ENCODE measurements at regions not wholly inside any gene's neighbourhood (a gene's known extent, or its start where the extent isn't known, plus 50 kb on each side); places are given as distances from the start of the nearest gene placed in this dataset.
A peak's percentile ranks its signal among the peaks of the same experiment; 100 is the strongest.
"Not testable (repeated sequence)": the region's sequence is repeated elsewhere in the genome, so short reads cannot be mapped to it uniquely, and the experiment has no call there.

GRCh38 chr4:77353724-77354315 is 196.8 kb downstream of the CCNG2 start:
- H3K27ac ChIP-seq; DNase-seq; intact Hi-C loops (cut with DNase I; ENCODE audit: low total_unique reads); H3K9me3 ChIP-seq; H3K4me3 ChIP-seq; H3K36me3 ChIP-seq; H3K27me3 ChIP-seq (replicated peaks in 1 of 7); H3K4me1 ChIP-seq: not testable (repeated sequence)
- TF ChIP-seq CTCF (IDR thresholded peaks at IDR 0.05 in 8 of 11, conservative IDR thresholded peaks at IDR 0.05 in 3 of 11) = peak in 1 of 11 experiments; percentile 15
- 72 to 76% (median 73%) methylated on average over 4 of the region's 5 CpGs for WGBS, 5 donors

DNA sequence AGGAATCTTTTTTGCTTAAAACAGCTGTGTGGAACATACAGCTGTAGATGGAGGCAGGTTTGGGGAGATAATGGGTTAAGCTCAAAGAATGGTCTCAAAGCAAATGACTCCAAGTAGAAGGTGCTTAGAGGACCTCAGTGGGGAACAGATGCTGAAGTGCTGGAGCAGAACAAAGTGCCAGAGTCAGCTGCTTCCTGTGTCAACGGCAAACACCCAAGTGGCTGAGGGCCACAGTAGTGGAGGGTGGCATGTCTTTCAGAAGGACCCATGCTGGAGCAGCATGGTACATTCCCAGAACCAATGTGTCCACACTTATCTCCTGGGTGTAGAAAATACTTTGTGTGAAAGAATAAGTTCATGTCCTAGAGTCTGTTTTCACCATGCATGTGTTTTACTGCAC is 197.5 kb downstream of the CCNG2 start:
- intact Hi-C loops (cut with DNase I; ENCODE audit: low total_unique reads) = no loop called here
- no peak for DNase-seq
- TF ChIP-seq POLR2AphosphoS5 (IDR thresholded peaks at IDR 0.05) (no peak), CTCF (IDR thresholded peaks at IDR 0.05 in 8 of 11, conservative IDR thresholded peaks at IDR 0.05 in 3 of 11) (no peak), POLR2A (IDR thresholded peaks at IDR 0.05) (no peak)
- Histone ChIP-seq H3K9me3 (no peaks in the 10 kb centered on the region), H3K27me3 (replicated peaks in 1 of 7) (no peaks in the 10 kb centered on the region), H3K4me1 (no peaks in the 10 kb centered on the region), H3K27ac (no peak overlapping the region), H3K4me3 (no peak overlapping the region), H3K36me3 (no peaks in the 10 kb centered on the region)
- 5 to 31% (median 11%) methylated on average over 1 of the region's 1 CpG for WGBS, 5 donors

DNA sequence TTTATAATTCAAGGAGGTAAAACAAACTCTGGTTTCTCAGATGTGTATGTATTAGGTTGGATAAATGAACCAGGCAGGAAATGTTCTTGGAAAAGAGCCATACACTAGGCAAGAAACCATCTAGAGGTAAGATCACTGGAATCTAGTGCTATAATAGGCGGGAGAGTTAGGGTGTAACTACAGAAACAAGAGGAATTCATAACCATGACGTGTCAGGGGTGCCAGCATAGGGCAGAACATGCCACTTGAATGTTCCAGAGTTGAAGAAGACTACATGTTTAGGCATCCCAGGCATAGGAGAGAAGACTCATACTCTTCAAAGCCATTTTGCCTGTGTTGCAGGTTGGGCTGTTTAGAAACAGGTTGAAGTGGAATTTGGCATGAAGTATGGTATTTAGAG is 198.7 kb downstream of the CCNG2 start:
- no peak for DNase-seq
- no peaks in the 10 kb centered on the region for H3K4me1 ChIP-seq
- TF ChIP-seq POLR2AphosphoS5 (IDR thresholded peaks at IDR 0.05) = no peak
- TF ChIP-seq CTCF (IDR thresholded peaks at IDR 0.05 in 8 of 11, conservative IDR thresholded peaks at IDR 0.05 in 3 of 11) = no peak
- TF ChIP-seq POLR2A (IDR thresholded peaks at IDR 0.05) = no peak
- intact Hi-C loops (cut with DNase I; ENCODE audit: low total_unique reads) = no loop called here
- no peak overlapping the region for H3K27ac ChIP-seq
- no peaks in the 10 kb centered on the region for H3K27me3 ChIP-seq (replicated peaks in 1 of 7)
- no peaks in the 10 kb centered on the region for H3K9me3 ChIP-seq
- WGBS, 5 donors = 78 to 85% (median 81%) methylated on average over 2 of the region's 2 CpGs
- H3K36me3 ChIP-seq = no peaks in the 10 kb centered on the region
- no peak overlapping the region for H3K4me3 ChIP-seq

GRCh38 chr4:77358315-77358928 is 201.4 kb downstream of the CCNG2 start:
- intact Hi-C loops (cut with DNase I; ENCODE audit: low total_unique reads) = no loop called here
- Histone ChIP-seq H3K4me1 (no peaks in the 10 kb centered on the region), H3K27me3 (replicated peaks in 1 of 7) (no peaks in the 10 kb centered on the region), H3K4me3 (no peak overlapping the region), H3K27ac (no peak overlapping the region), H3K9me3 (no peaks in the 10 kb centered on the region), H3K36me3 (no peaks in the 10 kb centered on the region)
- peak in 8 of 11 experiments; percentile 7 to 60 (median 34) for TF ChIP-seq CTCF (IDR thresholded peaks at IDR 0.05 in 8 of 11, conservative IDR thresholded peaks at IDR 0.05 in 3 of 11)
- TF ChIP-seq POLR2AphosphoS5 (IDR thresholded peaks at IDR 0.05) = no peak
- no peak for DNase-seq
- 83 to 97% (median 93%) methylated on average over 2 of the region's 2 CpGs for WGBS, 5 donors

All from spleen (tissue), 11 donors.